NCI-H2081 treated with DMSO at 0.1 percent for 48 hours (cell line): ENCODE measurements at regions not wholly inside any gene's neighbourhood (a gene's known extent, or its start where the extent isn't known, plus 50 kb on each side); places are given as distances from the start of the nearest gene placed in this dataset.
"Not testable (repeated sequence)": the region's sequence is repeated elsewhere in the genome, so short reads cannot be mapped to it uniquely, and the experiment has no call there.

ENCODE experiments used
- DNase-seq: peaks from one replicate; lab custom pipeline; 2025; lab: John Stamatoyannopoulos, UW

DNA sequence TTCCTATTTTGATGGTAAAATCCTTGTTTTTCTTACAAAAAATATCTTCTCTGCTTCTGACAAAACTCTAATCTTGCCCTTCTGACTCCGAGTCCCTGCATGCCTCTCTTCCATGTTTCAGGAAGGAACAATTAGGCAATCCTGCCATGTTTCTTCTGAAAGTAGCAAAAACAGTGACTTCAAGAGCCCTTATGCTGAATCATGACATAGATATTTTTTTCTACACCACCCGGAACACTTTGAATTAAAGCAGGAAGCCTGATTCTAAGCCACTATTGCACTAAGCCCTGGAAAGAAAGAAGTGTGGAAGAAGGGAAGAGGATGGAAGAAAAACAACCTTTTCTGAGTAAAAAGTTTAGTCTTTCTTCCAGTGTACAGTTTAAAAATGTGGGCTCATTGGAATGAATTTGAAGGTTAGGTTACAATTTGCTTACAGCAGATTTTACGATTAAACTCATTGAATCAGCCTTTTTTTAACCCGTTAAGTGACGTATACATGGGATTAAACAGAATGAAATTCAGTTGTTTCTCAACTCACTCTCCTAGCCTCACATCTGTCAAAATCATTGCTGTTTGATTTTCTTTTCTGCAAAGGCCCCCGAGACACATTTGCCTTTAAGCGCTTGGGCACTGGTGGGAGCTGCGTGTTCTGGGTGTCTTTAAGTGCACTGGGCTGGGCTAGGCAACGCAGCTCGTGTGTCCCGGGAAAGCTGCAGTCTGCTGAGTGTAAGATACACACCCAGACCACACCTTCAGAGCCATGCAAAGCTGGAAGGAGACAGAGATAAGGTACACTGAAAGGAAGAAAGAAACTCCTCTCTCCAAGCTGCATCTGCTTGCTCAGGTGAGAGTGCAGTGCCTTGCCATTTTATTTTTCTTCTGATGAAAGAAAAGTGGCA, 159.4 kb upstream of the CITED2 start:
- DNase-seq: no peak

DNA sequence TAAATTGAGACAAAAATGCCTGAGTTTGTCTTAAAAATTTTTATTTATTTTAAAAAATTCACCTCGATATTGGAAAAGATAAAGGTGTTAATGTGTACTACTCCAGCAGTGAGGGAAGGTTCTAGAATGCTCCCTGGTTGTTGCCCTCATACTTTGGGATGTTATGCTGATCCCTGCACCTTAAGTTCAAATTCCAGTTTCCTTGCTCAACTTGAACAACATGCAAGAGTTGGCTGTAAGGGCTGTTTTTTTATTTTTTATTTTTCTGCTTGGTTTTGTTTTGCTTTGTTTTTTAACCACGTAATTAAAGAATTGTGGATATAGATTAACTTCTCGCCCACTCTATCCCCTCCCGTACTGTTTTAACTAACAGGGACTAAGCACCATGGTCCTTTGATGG, 158.7 kb upstream of the CITED2 start:
- no peak for DNase-seq

DNA sequence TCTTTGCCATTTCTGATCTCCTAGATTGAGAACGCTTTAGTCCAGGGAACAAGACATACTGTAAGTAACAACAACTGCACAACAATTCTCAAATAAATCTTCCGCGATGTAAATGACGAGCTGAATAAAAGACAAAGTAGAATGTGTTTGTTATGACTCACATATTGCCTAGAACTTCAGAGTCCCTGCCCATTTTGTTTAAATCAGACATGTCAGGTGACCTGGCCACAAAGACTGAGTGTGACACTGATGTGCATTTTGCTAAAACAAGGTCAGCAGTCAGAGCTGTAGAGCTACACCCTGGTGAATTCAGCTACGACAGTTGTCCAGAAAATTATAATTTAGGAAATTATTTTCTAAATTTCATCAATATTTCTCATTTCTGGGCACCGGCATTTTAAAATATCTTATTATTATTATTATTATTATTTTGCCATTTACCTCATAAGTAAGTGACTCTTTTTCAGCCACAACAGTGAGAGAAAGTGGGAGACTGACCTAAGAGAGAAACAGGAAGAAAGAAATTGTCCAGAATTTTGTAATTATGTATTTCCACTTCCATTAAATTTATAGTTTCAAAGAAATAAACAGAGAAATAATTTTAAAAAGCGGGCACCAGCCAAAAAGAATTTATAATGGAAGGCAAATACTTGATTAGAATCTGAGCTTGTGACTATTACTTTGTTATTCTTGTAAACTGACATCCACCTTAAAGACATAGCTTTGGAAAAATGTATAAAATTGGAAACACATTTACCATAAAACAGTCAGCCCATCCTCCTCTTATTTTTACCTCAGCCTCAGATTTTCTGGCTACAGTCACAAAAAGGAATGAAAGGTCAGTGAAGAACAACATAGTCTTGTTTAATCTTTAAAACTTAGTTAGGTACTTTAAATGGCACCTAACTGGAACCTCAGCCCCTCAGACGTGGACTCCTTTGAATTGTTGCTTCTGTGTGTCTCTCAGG, 157.0 kb upstream of the CITED2 start:
- DNase-seq: no peak

DNA sequence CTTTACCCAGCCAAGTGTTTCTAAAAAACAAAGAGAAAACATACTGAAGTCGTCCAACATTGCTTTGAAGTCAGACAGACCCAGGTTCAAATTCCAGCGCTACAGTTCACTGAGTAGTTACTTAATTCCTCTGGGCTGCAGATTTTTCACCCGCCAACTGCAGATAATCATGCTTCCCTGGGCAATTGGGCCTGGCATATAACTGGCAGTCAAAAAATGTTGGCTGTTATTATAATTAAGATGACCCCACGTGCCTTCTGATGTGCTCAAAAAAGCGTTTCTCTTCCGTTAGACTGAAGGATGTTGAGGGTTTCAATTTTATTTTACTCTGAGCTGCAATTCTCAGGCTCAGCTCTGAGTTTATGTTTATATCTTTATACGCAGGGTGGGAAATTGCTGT, 156.1 kb upstream of the CITED2 start:
- no peak for DNase-seq

DNA sequence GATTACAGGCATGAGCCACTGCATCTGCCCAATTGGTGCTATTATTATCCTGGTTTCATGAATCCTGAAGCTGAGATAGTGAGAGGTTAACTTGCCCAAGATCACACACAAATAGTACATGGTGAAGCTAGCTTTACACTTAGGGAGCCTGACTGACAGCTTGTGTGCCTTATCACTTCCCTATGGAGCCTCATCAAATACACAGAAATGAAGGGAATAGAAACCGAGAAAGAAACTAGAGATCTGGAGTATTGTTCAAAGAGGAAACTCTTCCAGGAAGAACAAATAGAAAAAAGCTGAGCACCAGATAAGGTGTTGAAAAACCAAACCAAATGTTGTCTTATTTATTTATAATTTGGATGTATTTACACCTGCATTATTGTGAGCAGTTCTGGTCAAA, 155.0 kb upstream of the CITED2 start:
- DNase-seq: no peak

DNA sequence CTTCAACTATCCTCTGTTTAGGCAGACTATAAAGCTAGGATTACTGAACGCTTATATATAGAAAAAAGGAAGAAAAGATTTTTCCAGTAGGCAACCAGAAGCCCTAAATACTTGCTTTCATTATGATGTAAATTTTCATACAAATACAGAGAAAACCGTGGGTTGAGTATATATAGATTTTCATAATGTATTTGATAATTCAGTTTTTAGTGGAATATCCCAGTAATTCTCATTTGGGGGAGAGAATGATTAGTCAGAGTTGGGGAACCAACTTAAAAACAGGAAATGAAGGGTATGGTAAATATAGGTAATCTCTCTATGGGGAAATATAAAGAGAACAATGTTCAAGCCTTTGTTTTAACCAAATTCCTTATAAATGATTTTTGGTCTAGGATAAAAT, 154.0 kb upstream of the CITED2 start:
- no peak for DNase-seq

DNA sequence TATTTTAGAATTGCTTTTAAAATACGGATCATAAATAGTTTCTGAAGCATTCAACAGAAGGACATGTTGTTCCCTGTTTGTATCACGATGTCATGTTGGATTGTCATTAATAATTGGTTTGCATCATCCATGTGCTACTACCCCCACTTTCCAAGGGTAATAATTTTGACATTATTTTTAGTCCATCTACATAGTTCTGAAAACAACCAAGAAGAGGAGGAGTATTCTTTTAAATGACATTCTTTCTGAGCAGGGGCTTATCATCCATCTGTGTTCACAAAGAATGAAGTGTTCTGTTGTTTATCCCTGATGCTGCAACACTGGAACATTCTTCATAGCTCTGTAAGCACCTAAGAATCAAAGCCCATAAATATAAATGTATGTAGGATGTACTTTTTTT, 151.0 kb upstream of the CITED2 start:
- no peak for DNase-seq

DNA sequence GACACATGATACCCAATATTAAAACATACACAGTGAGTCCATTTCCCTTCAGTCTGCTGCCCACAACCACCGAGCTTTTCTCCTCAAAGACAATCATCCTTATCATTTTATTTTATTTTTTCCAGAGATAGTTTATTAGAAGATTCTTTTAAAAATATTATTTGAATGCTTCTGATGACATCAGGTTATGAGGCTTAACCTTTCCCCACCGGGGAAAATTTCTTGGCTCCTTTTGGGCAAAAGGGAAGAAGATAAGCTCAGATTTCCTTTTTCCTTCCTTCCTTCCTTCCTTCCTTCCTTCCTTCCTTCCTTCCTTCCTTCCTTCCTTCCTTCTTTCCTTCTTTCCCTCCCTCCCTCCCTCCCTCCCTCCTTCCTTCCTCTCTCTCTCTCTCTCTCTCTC, 149.5 kb upstream of the CITED2 start:
- DNase-seq: no peak

DNA sequence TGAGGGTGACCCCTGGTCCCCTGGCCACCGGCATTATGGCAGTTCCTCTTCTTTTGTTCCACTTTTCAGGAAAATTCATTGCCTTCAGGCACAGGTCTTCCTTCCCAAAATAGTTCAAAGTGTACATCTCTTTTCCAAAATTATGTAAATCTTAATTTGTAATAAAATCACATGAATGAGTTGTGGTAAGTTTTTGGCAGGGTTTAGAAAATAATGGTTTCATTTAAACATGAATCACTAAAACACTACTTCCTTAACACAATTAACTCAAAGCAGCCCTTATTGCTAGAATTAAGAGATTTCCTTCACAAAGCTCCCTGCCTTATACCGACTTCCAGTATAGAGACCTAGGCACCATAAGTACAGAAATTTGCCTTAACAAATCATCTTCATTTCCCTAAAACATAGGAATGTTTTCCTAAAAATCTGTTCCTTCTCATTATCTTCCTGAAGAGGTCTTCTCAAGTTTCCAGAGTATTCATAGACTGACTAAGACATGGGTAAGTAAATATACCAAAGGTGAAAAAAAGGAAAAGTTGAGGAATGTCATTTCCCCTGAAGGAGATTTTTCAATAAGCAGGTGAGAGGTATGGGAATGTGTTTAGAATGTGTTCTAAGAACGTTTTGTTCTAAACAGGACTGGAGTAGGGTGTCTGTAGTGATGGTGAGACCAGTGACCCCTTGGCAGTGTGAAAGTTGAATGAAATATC, 148.2 kb upstream of the CITED2 start:
- no peak for DNase-seq

DNA sequence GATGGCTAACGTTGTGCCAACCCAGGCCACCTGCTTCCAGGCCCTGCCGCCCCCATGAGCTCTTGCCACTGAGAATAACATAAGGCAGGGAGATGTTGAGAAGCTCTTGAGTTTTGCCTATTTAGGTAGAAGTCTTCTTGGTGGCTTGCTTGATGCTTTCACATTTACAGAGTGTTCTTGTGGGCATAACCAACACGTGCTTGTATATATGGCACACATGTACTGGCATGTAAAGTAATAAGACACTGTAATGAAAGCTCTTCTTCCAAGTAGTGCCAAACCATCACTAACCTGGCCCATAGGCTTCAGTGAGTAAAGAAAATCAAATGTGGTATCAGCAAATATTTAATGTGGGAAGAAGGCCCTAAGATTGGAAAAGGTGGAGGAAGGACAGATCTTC, 146.9 kb upstream of the CITED2 start:
- no peak for DNase-seq

DNA sequence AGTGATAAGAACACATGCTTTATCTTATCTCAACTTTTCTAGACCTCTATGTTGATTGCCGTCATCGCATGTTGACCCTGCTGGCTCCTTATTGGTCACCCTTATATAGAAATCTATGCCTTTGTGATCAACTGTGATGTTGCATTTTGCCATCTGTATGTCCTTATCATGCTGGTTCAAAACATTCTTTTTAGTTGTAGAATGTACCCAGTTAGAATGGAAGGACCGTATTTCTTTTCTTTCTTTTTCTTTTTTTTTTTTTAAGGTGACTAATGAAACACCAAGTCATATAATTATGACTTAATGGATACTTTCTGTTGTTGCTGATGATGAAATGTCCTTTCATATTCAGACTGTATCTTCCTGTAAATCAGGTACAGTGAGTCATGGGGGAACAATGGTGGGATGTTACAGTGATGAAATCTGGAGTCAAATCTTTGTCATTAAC, 145.9 kb upstream of the CITED2 start:
- no peak for DNase-seq

DNA sequence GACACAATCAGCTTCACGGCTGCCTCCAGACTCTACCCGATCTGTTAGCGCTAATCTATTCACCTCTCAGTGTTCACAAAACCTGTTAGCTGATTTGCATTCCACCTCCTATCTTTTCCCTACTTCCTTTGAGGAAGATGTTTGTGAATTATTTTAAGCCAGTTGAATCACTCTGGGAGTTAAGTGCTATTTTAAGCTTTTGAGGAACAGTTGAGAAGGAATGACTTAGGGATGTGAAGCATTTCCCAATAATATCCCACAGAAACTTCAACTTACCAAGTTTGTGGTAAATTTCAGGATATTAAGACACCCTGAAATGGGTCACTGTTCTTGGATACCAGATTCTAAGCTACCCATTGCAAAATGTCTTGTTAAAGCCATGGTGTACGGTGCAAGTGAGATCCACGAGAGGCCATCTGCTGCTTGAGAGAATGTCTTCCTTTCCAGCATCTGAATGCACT, 145.2 kb upstream of the CITED2 start:
- no peak for DNase-seq

DNA sequence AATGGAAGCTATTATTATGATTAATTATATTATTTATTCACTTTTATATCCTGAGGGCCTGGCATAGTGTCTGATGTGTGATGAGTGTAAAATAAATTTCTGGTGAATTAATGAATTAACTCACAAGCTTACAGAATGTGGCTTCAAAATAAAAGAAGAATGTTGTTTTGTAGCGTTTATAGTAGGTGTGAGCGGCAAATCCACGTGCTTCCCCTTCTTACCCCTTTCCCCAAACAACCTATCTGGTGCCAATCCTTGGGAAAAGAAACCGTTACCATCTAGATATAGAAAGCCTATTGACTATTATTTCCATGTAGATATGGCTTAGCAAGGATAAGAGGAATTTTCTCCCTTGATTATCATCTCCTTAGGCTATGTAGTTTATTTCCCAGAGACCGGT, 144.6 kb upstream of the CITED2 start:
- no peak for DNase-seq

DNA sequence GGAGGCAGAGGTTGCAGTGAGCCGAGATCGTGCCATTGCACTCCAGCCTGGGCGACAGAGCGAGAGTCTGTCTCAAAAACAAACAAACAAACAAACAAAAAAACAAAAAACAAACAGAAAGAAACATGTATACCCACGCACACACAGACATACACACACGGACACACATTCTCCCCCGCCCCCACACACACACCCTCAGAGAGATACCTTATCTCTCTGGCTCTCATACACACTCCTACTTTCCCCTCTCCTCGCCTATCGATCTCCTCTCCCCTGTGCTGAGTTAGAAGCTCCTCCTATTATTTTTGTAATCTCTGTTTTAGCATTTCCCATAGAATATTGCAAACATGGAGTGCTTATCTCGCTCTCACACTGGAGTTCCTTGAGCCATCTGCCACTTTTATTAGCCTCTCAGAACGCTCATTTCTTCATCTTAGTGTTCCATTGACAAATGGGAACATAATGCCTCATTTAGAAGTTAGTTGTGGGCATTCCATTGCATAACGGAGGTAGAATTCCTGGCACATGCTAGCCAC, 144.2 kb upstream of the CITED2 start:
- DNase-seq: no peak

DNA sequence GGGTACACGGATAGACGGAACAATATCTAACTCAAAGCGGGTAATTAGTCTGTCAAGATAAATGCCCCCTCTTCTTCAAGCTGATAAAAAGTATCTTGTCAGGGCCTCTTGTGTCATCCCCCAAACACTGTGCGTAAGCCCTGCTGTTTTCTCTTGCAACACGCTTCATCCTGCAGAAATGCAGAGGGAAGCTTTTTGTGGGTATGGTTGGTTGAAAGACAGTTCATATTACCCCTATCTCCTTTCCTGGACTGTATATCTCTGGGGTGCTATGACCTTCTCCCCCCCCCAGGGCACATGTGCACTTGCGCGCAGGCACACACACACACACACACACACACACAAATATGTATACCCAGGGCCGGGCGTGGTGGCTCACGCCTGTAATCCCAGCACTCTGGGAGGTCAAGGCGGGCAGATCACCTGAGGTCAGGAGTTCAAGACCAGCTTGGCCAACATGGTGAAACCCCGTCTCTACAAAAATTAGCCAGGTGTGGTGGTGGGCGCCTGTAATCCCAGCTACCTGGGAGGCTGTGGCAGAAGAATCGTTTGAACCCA, 143.6 kb upstream of the CITED2 start:
- not testable (repeated sequence) for DNase-seq

DNA sequence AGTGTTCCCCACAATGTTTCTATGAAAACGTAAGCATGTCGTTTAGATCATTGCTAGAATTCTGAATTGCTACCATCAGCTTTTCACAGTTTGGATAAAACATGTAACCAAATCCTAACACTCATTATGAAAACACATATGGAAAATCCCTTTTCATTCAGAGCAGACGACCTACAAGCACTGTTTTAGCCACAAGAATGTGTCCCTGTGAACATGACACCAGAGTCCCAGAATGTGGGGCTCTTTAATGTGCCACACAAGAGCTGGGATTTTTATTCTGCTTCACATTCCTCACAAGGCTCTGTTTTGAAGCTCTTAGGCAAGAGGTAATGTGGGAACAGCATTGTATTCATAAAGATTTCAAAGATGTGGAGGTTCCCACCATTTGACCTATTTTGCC, 141.1 kb upstream of the CITED2 start:
- DNase-seq: no peak

DNA sequence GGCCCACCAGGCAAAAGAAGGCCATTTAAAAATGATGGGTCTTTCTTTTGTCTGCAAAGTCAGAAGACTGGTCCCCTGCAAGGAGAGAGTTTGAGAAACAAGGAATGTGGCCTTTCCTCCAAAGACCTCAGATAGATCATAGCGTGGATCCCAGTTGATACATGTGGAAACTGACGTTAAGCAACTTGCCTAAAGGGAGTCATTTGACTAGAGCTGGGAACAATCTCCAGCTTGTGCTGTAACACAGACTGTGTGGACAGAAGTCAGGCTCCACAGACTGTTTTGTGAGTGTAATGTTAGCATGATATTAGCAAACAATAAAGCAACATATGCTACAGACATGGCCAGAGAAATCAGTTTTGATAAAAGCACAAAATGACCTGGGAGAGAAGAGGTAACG, 140.4 kb upstream of the CITED2 start:
- DNase-seq: no peak

DNA sequence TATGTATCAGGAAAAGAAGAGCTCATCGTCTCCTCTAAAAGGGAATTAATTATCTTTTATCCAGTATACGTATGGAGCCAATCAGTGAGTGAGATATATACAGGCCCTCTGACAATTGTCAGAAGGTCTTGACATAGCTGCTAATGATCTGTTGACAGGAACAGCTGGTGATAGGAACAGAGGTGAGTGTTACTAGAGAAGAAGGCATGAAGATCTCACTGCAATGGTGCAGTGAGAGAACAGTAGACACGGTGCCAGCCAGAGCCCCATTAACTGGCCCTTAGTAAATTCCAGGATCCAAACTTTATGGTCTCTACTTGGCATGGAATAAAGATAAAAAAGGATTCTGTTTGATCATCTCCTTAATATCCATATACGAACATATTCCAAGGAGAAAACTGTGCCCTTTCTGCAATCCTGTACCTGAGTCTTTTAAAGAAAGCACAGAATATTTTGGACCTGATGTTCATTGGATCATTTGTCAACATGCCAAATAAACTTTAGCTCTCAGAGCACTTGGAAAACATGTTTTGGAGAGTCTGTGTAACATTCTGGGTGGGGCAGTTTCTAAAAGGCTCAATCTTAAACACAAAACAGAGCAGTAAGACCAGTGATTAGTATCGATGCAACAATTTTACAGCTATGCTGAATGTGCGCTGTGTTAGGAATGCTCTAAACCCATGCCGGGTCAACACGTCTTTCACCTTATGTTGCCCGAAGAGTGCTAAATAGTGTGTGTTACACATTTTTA, 135.8 kb upstream of the CITED2 start:
- no peak for DNase-seq

DNA sequence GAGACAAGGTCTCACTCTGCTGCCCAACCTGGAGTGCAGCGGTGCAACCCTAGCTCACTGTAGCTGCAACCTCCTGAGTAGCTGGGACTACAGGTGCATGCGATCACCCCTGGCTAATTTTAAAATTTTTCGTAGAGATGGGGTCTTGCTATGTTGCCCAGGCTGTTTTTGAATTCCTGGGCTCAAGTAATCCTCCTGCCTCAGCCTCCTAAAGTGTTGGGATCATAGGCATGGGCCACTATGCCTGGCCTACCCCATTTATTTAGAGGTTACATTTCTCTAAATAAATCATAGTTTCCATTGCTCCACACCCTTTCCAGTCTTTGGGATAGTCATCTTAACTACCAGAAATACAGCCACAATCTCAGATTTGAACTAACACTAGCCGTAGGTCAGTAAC, 134.7 kb upstream of the CITED2 start:
- no peak for DNase-seq

DNA sequence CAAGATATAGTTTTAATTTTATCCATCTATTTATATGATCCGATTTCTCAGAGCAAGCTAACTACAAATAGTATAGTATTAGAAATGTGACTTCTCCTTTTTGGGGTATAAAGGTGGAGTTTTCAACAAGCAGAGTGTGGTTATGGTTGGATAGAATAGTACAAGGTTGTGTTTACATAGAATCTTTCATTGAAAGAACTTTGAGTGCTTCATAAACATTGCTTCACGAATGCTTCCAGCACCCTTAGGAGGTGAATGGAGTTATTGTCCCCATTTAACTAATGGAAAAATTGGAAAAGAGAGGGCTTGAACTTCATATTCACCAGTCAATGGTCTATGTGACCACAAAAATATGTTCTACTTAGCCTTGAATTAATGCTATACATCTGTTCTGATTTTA, 134.1 kb upstream of the CITED2 start:
- no peak for DNase-seq

DNA sequence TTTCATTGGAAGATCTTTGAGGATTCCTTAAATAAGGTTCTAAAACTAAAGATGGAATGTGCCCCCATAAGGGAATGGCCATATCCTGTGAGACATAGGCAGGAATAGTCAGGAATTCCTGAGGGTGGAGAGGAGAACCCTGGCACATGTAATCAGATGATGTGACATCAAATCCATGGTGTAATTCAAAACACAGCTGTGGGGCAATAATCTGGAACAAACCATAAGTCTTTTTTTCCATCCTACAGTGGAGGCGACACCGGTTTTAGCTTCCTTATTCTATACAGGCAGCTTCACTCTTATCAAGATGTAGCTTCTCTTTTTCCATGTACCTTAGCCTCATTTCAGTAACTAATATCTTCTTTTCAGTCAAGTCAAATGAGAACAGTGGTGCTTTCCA, 133.6 kb upstream of the CITED2 start:
- DNase-seq: no peak
